ENCODE measurements at regions not wholly inside any gene's neighbourhood (a gene's known extent, or its start where the extent isn't known, plus 50 kb on each side); places are given as distances from the start of the nearest gene placed in this dataset.

DNA sequence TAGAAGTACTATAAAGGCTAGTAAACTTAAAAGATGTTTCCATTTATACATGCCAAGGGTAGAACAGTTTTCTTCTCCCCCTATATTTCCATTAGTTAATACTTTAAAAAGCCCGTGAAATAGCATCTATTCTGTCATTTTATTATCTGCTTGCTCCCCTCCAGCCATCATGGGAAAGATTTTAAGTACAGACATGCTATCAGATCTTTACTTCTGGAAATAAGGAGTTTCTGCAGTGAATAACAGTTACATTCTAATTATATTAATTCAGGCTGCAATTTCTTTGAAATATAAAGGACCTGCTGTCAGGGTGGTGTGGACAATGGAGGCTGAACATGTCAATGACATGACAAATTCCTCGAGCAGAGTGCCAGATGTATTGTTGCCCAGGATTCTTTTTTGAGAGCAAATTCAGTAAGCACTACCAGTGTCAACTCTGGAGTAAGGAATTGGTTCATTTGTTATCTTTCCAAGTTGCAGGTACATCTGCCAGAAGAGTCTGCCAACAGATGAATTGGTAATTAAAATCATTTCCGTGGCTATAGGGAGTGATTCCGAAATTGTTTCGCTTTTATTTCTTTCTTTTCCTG is 151.3 kb downstream of the BTG1 start:
- no peak for DNase-seq

DNA sequence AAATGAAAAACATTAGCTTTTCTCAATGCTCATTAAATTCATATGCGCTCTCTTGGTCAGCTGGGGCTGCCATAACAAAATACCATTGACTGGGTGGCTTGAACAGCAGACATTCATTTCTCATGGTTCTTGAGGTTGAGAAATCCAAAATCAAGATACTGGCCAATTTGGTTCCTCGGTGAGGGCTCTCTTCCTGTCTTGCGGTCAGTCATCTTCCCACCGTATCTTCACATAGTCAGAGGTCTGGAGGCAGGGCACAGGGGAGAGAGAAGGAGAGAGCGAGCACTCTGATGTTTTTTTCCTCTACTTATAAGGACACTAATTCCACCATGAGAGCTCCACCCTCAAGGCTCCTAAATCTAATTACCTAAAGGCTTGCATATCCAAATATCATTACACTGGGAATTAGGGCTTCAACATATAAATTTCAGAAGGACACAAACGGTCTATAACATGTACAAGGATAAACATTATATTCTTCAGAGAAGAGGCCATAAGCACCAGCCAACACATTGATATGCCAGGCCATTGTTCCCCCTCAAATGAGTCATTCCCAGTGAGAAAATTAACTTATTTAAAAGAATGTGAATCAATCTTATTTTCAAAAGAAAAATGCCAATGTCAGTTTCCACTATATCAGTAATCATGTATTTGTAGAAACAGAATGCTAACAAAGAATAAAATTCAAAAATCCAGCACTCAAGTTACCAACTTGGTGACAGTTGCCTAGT is 152.2 kb downstream of the BTG1 start:
- DNase-seq: no peak

DNA sequence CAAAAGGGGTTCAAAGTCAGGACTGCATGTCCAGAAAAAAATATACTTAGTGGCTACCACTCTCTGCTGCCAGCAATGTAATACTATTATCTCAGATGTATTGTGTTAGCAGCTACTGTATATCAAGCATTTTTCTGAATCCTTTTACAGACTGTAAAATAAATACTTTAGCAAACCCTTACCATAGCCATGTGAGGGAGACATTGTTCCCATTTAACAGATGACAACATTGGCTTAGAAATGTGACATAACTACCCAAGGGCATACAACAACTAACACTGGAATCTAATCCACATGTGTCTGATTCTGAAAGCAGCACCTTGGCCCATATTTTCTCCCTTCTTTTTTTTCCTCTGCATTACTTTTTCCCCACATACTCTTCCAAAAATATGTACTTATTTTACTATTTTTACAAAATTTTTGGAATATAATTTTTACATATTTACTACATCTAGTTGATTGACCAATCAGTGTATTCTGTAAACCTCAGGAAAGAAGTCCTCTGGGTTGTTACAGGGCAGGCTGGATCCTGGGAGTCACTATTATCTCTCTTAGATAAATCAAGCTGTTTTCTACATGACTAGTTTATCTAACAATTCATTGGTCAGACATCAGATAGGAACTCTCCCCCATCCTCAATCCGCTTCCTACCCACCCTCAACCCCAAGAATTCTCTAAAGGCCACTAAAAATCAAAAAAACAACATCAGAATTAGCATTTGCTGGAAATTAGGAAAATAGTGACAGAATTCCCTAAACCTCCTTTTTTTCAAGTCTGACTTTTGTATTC is 154.1 kb downstream of the BTG1 start:
- no peak for DNase-seq

DNA sequence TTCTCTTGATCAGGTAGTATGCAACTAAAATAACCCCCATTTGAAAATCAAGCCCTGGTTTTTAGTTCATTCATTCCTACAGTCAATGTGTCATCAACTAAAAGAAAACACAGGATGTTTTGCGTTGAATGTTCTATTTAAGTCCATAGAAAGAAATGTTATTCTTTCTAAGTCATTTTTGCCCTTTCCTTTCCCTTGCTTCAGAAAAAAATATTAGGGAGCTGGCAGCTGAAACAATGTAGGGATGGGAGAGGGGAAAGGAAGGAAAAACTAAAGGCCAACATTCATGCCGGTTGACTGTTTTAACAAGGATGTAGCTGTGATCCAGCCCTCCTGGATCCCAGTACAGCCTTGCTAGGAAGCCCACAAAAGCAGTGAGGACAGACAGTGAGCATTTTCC is 155.1 kb downstream of the BTG1 start:
- DNase-seq: no peak

DNA sequence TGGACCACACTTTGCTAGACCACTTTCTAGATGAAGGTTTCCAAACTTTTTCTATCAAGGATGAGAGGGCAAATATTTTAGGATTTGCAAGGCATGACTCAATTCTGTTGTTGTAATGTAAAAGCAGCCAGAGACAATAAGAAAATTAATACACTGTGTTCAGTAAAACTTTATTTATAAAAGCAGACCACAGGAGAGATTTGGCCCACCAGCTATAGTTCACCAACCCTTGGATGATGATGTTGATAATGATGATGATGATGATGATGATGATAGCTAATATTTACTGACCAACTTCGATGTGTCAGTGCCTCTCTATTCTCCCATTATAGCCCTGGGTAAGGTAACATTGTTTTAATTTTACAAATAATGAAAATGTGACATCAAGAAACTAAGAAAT is 156.5 kb downstream of the BTG1 start:
- DNase-seq: no peak

DNA sequence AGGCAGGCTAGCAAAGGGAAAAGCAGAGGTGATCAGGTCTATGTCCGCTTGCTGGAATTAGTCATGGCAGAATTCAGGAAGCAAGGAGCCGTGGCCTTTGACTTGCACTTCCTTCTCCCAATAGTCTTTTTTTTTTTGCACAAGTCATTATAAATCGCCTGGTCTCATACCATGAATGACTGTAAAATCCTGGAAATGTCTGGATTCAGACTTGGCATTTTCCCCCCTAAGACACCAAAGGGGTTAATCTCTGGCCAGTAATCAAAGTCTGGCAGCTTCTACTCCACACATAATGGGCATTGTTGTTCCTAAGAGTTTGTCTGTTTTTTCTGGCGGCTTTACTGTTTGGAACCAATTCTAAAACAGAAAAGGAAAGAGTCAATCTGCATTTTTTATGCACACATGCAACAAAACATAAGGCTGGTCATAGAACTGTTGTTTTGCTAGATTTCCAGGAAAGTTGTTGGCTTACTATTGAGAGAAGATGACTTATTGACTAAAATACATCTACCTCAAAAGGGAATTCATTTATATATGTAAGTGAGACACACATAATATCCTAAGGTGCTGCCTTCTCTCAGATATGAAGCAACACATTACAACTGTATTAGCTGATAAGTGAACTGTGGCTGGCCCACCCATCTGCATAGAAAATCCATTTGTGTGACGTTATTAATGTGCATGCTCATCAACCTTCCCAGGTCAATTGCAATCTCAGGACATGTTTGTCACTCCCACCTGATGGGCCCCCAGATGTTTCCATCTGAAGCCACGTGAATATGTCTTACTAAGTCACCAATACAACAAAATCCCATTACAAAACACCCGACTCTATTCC is 157.3 kb downstream of the BTG1 start:
- DNase-seq: no peak

DNA sequence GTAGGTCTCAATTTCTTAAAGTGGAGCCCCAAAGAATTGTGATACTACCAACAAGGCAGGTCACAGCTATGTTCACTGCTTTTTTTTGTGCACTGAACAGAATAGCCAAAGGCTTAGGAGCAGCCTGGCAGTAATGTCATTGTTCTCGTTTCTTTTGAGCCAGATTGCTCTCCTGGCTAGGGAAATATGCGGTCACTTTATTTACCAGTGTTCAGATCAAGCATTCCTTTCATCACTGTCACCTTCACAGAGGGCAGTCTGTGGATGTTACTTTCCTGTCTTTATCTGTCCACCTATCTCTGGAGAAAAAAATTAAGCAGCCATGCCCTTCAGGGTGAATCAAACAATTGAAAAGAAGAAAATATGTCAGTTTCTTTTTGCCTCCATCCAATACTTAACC is 159.6 kb downstream of the BTG1 start:
- no peak for DNase-seq

DNA sequence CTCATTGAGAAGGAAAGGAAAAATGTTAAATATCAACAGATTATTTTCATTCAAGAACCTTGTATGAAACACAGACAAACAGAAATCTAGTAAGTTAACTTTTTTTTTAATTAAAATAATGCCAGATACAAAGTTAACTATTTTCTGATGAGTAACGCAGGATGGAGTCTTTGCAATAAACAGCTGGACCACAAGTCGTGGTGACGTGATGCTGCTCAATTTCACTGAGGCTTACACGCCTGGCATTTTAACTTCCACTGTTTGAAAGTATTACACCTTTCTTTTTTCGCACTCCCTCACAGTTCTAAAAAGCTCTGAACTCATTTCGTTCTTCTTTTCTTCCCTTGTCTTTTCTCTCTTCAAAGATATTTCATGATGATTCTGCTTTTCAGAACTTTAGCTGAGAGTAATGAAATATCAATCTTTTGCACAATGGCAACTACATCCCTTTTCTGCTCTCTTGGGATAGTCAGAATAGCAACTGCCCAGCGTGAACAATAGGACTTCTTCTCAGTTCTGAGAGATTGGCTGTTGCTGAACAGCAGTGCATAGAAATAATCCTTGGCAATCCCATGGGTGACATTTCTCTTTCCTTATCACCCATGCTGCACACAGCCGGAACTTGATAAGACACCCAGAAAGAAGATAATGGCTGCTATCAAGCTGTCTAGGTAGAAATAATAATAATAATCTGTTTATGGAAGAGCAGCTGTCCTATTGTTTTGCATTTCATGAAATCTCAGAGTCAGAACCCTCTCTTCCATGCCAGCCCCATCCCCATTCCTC is 160.5 kb downstream of the BTG1 start:
- DNase-seq: no peak

DNA sequence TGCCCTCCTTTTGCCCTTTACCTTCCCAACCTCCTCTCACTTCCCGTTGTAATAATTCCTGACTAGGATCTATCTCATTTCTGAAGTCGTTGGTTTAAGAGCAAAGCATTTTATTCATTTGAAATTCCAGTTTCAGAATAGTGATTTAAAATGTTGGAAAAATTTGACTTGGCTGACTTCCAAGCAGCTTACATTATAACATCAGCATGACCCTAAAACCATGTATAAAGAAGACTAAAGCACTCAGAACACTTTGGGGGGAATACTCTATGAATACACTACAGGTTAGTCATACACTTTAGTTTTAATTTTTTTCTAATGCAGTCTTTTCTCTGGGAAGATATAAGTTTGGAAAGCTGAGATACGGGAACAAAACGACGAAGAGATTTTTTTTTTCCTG is 161.1 kb downstream of the BTG1 start:
- DNase-seq: no peak

DNA sequence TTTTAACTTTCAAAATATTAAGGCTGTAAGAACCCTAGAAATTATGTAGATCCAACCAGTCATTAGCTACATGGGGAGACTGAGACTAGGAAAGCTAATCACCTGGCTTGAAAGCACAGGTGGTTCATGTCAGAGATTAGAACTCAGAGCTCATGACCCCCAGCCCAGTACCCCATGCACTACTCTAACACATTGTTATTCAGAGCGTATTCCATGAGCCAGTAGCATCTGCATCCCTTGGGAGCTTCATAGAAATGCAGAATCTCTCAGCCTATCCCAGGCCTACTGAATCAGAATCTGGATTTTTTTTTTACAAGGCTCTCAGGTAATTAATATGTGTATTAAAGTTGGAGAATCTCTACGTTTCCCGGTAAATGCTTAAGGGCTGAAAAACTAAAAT is 161.7 kb downstream of the BTG1 start:
- no peak for DNase-seq

DNA sequence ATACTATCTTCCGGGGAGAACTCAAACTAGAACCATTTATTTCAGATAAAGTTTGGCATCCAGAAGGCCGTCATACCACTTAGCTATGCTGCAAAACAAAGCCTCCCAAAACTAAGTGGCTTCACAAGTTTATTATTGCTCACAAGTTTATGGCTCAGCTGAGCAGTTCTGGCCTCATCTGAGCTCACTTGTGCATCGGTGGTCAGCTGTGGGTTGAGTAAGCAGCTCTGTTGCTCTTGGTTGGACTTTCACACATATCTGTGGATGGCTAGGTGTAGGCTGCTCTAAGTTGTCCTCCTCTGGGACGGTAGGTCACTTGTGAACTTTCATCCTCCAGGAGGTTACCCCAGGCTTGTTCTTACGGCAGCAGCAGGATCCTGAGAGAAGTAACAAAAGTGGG is 162.7 kb downstream of the BTG1 start:
- DNase-seq: no peak

DNA sequence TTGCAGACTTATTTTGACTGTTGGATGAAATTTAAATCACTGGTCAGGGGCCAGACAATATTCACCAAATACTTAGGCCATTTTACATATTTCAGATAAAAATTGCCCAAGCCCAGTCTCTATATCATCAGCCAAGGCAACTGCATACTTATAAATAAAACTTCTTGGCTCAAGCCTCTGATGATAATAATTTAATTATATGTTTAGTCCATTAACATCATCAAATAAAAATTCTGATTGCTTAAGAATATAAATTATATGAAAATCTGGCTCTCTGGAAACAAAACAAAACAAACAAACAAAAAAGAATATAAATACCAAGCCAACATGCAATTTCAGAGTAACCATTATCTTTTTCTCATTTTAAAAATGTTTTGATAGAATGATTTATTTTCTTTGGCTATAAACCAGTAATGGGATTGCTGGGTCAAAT is 165.2 kb downstream of the BTG1 start:
- no peak for DNase-seq

DNA sequence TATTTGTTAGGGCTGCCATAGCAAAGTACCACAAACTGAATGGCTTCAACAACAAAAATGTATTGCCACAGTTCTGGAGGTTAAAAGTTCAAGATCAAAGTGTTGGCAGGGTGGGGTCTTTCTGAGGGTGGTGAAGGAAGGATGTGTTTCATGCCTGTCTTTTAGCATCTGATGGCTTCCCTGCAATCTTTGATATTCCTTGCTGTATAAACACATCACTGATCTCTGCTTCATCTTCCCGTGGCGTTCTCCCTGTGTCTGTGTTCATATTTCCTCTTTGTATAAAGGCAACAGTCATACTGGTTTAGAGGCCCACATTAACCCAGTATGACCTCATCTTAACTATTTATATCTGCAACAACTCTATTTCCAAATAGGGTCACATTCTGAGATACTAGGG is 167.5 kb downstream of the BTG1 start:
- DNase-seq: no peak

DNA sequence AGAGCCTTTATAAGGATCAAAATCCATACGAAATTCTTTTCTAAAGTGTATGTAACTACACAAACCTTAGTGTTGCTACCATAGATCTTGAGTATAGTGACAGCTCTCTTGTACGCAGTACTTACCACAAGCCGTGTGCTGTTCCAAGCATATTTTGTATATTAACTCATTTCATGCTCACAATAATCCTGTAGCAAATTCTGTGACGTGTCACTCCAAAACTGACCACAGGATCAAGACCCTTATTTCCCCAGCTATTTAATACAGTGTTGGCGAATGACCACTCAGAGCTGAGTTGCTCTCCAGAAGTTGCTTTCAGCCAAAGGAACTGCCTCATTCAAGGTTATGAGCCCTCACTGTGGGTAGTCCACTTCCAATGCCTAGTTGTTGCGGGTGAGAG is 169.8 kb downstream of the BTG1 start:
- DNase-seq: no peak

DNA sequence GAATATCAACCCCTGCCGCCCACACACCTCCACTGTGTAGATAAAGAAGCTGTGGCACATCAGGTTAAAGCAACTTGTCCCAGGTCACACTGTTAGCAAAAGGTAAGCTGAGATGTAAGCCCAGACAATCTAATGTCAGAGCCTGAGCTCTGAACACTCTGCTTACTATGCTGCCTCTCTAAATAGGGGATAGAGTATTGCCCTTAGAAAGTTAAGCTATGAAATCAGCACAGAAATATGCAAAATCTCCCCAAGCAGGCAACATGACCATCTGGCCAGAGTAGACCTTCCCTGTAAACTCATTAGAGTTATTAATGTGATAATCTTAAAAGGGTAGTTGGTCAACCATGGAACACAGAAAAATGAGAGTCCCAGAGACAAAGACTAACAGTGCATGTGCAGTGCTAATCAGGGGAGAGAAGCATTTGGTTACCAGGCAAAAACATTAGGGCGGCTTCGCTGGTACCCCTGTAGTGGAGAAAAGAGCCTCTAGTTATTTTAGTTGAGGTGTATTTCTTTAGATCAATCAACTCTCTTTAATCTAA is 171.0 kb downstream of the BTG1 start:
- no peak for DNase-seq

DNA sequence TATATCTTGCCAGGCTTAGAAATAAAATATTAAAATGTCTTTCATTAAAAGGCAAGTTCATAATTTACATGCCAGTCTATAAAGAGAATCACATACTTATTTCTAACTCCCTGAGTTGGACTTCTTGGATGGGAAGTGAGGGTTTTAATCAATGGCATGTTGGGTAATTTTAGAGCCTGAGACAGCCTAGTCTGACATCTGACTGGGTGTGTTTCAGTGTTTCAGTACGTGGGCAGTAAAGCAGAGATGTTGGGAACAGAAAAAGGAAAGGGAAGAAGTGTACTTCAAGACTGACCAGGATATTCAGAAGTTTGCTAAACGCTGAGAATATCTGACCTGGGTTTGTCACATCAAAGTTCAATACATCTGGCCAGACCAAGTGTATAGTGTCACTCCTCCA is 171.8 kb downstream of the BTG1 start:
- DNase-seq: no peak

DNA sequence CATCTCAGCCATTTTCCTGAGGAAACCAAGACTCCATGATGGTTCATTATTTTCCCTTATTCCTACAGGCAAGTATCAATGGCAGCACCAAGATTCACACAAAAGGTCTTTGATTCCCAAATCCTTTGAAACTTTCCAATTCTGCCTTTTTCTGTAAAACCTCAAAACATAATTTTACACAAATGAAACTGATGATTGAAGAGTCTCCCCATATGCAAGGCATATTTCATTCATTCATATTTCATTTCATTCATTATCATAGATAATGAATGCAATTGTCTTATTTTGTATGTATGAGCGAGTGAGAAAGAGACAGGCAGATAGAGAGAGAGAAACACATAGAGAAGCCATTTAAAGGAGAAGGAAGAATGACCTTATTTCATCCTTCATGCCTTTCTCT is 172.8 kb downstream of the BTG1 start:
- no peak for DNase-seq

DNA sequence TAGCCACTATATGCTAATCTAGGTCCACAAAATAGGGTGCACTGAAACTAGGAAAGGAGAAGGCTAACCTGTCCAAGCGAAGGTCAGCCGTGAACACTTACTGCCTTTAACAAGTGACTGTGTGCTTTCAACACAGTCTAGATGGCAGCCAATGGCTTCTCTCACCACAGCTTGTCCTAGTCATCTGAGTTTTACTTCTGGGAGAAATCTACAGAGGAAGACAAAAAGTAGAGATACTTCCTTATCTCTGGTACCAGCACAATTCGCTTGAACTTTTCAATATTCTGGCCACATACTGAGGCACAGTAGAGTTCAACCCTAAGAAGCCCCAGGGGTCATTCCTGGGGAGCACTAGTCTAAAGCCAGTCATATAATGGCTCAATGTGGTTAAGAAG is 176.9 kb downstream of the BTG1 start:
- no peak for DNase-seq

DNA sequence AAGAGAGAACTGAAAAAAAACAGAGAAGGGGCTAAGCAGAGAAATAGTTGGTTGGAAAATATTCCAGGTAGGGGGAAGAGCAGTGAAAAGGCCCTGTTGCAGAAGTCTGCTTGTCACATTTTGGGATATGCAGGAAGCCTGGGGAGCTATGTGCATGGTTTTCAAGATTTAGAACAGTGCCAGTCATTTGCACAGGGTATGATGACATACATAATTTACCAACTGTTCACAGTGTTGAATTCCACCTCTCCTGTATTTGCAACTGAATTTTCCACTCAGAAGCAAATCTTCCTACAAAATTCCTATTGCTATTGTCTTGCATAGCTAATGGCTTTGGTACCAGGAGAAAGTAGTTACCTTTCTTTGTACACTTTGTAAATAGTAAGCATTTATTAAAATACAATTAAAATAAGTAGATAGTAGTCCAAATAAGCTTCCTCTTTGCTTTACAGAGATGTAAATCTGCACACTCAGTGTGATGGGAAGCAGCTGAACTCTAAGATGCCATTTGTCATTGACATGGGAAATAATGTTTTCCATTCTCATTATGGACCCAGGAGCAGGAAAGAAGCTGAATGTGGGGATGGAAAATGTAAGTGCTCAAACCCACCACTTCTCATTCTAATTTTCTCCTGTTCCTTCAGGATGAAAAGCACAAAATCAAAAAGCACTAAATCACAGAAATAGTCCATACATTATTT is 177.4 kb downstream of the BTG1 start:
- no peak for DNase-seq

DNA sequence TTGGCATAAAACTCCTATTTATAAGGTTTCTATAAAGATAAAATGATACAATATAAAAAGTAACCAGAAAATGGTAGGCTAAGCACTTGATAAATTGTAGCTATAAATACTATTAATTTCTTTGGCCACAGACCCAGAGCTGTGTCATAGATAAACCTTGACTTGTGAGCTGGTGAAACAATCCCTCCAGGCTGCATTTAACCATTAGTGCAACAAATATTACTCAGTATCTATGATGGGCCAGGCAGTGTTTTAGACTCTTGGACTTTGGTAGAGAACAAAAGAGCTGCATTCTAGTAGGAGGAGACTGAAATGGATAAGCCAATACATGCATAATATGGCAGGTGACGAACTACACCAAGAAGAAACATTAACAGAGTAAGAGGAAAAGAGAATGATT is 178.1 kb downstream of the BTG1 start:
- DNase-seq: no peak

DNA sequence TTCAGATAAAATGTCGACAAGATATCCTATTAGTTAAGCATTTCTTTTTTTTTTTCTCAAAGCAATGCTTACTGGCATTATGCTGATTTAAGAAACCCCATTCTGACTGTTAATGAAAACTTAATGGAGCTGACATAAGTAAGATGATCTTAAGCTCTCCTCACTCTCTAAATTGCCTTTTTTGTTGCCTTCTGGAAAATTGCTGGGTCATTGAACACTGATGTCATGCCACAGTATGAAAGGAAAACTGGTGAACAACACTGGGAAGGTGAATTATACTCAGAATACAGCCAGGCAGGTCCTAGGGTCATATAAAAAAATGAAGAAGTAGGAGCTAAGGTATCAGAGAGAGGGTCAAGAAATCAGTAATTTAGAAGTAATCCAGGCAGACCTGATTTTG is 179.9 kb downstream of the BTG1 start:
- no peak for DNase-seq

DNA sequence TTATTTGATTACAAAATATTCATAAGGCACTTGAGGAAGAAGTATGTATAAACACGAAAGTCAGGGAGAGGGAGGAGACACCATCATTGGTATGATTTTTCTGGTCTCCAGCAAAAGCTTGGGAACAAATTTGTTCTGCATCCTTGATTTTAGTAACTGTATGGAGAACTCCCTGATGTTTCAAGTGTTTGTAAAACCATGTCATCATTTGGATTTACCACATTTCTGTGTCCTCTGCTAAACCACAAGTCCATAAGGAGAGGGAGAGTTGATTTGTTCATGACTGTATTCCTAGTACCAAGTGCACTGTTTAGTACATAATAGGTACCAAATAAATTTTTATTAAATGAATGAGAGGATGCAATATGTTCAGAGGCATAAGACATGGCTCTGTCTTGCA is 181.1 kb downstream of the BTG1 start:
- DNase-seq: no peak
